Progenitor cell of endocrine pancreas (in vitro differentiated cells): ENCODE measurements at regions not wholly inside any gene's neighbourhood (a gene's known extent, or its start where the extent isn't known, plus 50 kb on each side); places are given as distances from the start of the nearest gene placed in this dataset.

ENCODE experiments used
- DNase-seq: peaks from one replicate; pipeline ENCODE4 v3.0.0; 2021; ENCODE audit warnings: low spot score; ENCODE audit not compliant: unreplicated experiment
- H3K27ac Mint-ChIP-seq: 2 replicates; pipeline ENCODE4 v1.8.0; 2021; ENCODE audit warnings: mild to moderate bottlenecking, moderate library complexity, mixed read lengths
- H3K27me3 Mint-ChIP-seq: 2 replicates; pipeline ENCODE4 v1.8.0; 2021; ENCODE audit warnings: mixed read lengths
- H3K36me3 Mint-ChIP-seq: 2 replicates; pipeline ENCODE4 v1.8.0; 2022; ENCODE audit warnings: mixed read lengths; ENCODE audit not compliant: insufficient read depth
- H3K4me1 Mint-ChIP-seq: 2 replicates; pipeline ENCODE4 v1.8.0; 2021; ENCODE audit warnings: low read depth, mixed read lengths
- H3K4me3 Mint-ChIP-seq: 2 replicates; pipeline ENCODE4 v1.8.0; 2021; ENCODE audit warnings: low read depth, mild to moderate bottlenecking, moderate library complexity, mixed read lengths
- H3K9me3 Mint-ChIP-seq: 2 replicates; pipeline ENCODE4 v1.8.0; 2021; ENCODE audit warnings: low read depth, mixed read lengths
- TF ChIP-seq, protein P1 (sequence below): fragments of 200-600 bp; sonication (generic); IDR thresholded peaks from one replicate; pipeline ENCODE4 v1.5.0; 2021; ENCODE audit warnings: antibody characterized with exemption, mild to moderate bottlenecking; ENCODE audit not compliant: unreplicated experiment

DNA sequence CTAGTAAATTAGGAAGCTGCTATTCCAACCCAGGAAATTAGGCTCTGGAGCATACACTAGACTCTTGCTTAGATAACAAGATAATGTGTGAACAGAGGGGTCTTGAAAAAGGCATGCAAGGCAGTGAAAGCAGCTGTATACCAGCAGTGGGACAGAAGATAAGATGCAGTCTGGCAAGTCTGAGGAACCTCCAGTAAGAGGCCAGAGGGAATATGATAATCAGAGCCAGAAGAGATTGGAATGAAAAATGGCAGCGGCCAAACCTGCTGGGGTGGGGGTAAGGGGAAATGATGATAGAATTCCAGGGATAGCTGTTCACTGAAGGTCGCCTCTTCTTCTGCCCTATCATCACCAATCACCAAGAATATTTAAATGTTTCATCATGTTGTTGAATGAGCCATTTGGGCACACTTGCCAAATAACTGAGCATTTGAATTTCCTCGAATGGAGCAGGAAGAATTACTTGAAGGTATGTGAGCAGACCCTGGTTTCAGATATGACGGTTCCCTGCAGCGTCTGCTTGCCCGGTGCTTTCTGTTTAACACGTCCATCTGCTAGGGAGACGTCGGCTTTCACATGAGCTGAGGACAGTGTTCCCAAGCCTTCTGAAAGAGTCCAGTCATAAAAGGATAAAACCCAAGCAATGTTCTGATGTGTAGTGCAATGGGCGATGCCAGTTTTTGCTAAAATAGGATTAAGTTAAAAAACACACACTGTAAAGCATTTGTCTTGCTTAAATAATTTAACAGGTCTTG is 173.3 kb downstream of the RWDD3 start:
- DNase-seq = no peak
- Mint-ChIP-seq H3K36me3 (peaks cover 2% of the 10 kb centered on the region), H3K4me1 (peaks cover 51% of the 10 kb centered on the region), H3K27ac (peak overlapping the region; percentile 43), H3K27me3 (no peaks in the 10 kb centered on the region), H3K4me3 (no peak overlapping the region), H3K9me3 (peaks cover 15% of the 10 kb centered on the region)
- TF ChIP-seq, protein P1, sequence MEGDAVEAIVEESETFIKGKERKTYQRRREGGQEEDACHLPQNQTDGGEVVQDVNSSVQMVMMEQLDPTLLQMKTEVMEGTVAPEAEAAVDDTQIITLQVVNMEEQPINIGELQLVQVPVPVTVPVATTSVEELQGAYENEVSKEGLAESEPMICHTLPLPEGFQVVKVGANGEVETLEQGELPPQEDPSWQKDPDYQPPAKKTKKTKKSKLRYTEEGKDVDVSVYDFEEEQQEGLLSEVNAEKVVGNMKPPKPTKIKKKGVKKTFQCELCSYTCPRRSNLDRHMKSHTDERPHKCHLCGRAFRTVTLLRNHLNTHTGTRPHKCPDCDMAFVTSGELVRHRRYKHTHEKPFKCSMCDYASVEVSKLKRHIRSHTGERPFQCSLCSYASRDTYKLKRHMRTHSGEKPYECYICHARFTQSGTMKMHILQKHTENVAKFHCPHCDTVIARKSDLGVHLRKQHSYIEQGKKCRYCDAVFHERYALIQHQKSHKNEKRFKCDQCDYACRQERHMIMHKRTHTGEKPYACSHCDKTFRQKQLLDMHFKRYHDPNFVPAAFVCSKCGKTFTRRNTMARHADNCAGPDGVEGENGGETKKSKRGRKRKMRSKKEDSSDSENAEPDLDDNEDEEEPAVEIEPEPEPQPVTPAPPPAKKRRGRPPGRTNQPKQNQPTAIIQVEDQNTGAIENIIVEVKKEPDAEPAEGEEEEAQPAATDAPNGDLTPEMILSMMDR = no peak

DNA sequence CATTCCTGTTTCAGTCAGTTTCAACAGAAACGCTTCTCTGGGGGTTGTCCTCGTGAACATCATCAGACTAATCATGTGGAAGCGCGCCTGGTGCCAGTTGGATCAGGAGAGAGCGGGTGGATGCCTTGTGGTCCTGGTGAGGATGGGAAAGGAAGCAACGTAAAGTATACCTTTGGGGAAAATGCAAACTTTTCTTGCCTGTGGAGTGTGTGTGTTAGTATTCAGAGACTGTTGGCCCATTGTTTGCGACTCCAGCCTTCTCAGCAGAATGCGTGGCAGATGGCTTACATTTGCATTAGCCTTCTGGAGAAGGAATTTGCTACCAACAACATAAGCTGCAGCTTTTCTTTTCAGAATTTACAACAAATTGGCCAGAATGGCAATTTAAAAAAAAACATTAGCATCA is 173.9 kb downstream of the RWDD3 start:
- H3K4me1 Mint-ChIP-seq = peaks cover 51% of the 10 kb centered on the region
- H3K9me3 Mint-ChIP-seq = peaks cover 15% of the 10 kb centered on the region
- H3K27me3 Mint-ChIP-seq = no peaks in the 10 kb centered on the region
- H3K36me3 Mint-ChIP-seq = peaks cover 2% of the 10 kb centered on the region
- H3K27ac Mint-ChIP-seq = peak overlapping the region; percentile 43
- TF ChIP-seq, protein P1 = no peak
- peak overlapping the region; percentile 5 for H3K4me3 Mint-ChIP-seq
- DNase-seq = no peak

DNA sequence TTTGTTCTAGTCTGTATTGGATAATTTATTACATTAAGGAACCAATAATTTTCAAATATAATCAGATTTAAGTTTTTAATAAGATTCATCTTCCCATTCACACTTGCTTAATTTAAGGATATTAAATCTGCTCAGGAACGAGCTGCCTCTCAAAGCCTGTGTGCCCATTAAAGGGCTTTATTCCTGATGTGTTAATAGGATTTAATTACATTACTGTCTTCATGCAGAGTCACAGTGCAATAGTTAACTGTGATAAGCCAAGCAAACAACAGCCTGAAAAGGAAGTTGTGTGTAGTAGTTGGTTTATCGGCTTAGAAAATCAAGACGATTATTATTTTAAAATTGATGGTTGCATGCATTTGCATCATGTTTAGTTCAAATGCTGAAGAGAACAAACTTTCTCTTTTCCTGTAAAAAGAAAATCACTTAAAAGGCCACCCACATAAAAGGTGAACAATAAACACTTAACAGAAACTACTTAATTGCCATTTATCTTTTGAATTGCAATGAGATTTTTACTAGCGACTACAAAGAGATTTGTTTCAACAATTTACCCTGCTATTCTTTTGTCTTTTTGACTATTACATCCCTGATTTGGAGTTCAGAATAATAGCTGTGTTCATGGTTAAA is 174.6 kb downstream of the RWDD3 start:
- Mint-ChIP-seq H3K27me3 (no peaks in the 10 kb centered on the region), H3K27ac (no peak overlapping the region), H3K36me3 (peaks cover 1% of the 10 kb centered on the region), H3K9me3 (peaks cover 8% of the 10 kb centered on the region), H3K4me1 (peaks cover 51% of the 10 kb centered on the region), H3K4me3 (no peak overlapping the region)
- TF ChIP-seq, protein P1 = no peak
- no peak for DNase-seq

DNA sequence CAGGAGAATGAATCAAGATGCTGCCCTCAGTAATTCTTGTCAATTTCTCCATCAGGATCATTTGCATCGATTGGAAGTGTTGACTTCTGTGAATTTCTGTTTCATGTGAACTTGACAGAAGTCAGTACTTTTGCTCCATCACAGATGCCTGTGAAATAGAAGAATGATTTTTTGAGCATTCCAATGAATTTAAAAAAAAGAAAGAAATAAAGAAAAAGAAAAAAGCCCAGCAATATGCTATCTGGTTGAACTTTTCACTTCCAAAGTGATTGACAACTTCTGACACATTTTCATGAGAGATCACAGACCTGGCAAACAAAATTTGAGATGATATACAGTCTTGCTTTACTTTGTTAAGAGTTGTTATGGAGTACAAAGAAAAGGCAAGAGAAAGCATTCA is 175.3 kb downstream of the RWDD3 start:
- H3K27me3 Mint-ChIP-seq = no peaks in the 10 kb centered on the region
- TF ChIP-seq, protein P1 = no peak
- no peaks in the 10 kb centered on the region for H3K36me3 Mint-ChIP-seq
- H3K9me3 Mint-ChIP-seq = peaks cover 7% of the 10 kb centered on the region
- no peak overlapping the region for H3K4me3 Mint-ChIP-seq
- peaks cover 51% of the 10 kb centered on the region for H3K4me1 Mint-ChIP-seq
- no peak for DNase-seq
- H3K27ac Mint-ChIP-seq = peak overlapping the region; percentile 79

DNA sequence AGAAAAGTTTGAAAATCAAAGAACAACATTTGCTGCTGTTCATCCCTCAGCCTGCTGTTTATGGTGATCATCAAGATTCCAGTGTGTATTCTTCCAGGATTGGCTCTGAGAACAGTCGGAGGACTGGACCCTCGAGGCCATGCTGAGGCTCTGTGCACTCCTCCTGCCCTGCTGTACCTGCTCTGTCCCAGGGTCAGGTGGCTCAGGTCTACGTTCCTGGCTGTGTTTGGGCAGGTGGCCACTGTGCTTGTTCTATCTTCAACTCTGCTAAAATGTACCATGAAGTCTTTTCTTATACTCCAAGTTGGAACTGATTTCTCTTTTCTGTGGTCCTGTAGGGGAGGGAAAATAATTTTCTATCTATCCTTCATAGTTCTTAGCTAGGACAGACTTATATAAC is 175.9 kb downstream of the RWDD3 start:
- H3K27me3 Mint-ChIP-seq = no peaks in the 10 kb centered on the region
- no peak for DNase-seq
- H3K27ac Mint-ChIP-seq = peak overlapping the region; percentile 76
- peaks cover 51% of the 10 kb centered on the region for H3K4me1 Mint-ChIP-seq
- TF ChIP-seq, protein P1 = no peak
- H3K4me3 Mint-ChIP-seq = no peak overlapping the region
- H3K36me3 Mint-ChIP-seq = no peaks in the 10 kb centered on the region
- H3K9me3 Mint-ChIP-seq = peaks cover 6% of the 10 kb centered on the region
